PC-3 (cell line): ENCODE measurements at regions not wholly inside any gene's neighbourhood (a gene's known extent, or its start where the extent isn't known, plus 50 kb on each side); places are given as distances from the start of the nearest gene placed in this dataset.
"Not testable (repeated sequence)": the region's sequence is repeated elsewhere in the genome, so short reads cannot be mapped to it uniquely, and the experiment has no call there.

Source experiments
- EZH2 ChIP-seq: fragments of 300-600 bp; sonication (generic); IDR thresholded peaks from one replicate; pipeline ENCODE4 v1.6.1; 2017; ENCODE audit warnings: antibody characterized with exemption, mild to moderate bottlenecking, low read length; ENCODE audit not compliant: unreplicated experiment
- TF ChIP-seq, protein P1 (sequence below): fragments of 300-600 bp; sonication (generic); conservative IDR thresholded peaks from 2 replicates; pipeline ENCODE4 v1.5.1; 2017; ENCODE audit warnings: antibody characterized with exemption, low read depth, mild to moderate bottlenecking, low read length

DNA sequence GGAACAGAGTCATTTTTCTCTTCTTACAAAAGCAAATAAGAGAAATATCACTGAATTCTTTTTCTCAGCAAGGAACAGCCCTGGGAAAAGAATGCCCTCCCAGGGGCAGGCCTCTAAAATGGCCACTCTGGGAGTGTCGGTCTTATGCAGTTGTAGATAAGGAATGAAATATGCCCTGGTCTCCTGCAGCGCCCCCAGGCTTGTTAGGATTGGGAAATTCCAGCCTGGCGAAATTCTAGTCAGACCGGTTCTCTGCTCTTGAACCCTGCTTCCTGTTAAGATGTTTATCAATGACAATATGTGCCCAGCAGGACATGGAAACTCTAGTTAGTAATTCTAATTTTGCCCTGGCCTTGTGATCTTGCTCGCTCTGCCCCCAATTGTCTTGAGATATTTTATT, 75.5 kb upstream of the SPOPL start:
- not testable (repeated sequence) for TF ChIP-seq EZH2
- TF ChIP-seq, protein P1, sequence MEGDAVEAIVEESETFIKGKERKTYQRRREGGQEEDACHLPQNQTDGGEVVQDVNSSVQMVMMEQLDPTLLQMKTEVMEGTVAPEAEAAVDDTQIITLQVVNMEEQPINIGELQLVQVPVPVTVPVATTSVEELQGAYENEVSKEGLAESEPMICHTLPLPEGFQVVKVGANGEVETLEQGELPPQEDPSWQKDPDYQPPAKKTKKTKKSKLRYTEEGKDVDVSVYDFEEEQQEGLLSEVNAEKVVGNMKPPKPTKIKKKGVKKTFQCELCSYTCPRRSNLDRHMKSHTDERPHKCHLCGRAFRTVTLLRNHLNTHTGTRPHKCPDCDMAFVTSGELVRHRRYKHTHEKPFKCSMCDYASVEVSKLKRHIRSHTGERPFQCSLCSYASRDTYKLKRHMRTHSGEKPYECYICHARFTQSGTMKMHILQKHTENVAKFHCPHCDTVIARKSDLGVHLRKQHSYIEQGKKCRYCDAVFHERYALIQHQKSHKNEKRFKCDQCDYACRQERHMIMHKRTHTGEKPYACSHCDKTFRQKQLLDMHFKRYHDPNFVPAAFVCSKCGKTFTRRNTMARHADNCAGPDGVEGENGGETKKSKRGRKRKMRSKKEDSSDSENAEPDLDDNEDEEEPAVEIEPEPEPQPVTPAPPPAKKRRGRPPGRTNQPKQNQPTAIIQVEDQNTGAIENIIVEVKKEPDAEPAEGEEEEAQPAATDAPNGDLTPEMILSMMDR = not testable (repeated sequence)
